Epidermal melanocyte (primary cell): ENCODE measurements at regions not wholly inside any gene's neighbourhood (a gene's known extent, or its start where the extent isn't known, plus 50 kb on each side); places are given as distances from the start of the nearest gene placed in this dataset.

Experiments
- DNase-seq: peaks from one replicate; pipeline ENCODE4 v3.0.0; 2011; ENCODE audit warnings: low spot score; ENCODE audit not compliant: insufficient read length

GRCh38 chr1:193540511-193540910, 354.1 kb upstream of the B3GALT2 start:
- no peak for DNase-seq

- no peak for DNase-seq
Measured at GRCh38 chr1:193539731-193540459, 353.5 kb upstream of the B3GALT2 start.

- no peak for DNase-seq
Measured at GRCh38 chr1:193538680-193539079, 352.3 kb upstream of the B3GALT2 start.

GRCh38 chr1:193538003-193538354, 351.6 kb upstream of the B3GALT2 start:
- DNase-seq: no peak

- no peak for DNase-seq
Measured at GRCh38 chr1:193537266-193538002, 351.0 kb upstream of the B3GALT2 start.

- no peak for DNase-seq
Measured at GRCh38 chr1:193533853-193534252, 347.4 kb upstream of the B3GALT2 start.

GRCh38 chr1:193525917-193526710, 339.7 kb upstream of the B3GALT2 start:
- DNase-seq: no peak

- no peak for DNase-seq
Measured at GRCh38 chr1:193525411-193525810, 339.0 kb upstream of the B3GALT2 start.

GRCh38 chr1:193524616-193525015, 338.2 kb upstream of the B3GALT2 start:
- DNase-seq: no peak

GRCh38 chr1:193524021-193524420, 337.6 kb upstream of the B3GALT2 start:
- no peak for DNase-seq

GRCh38 chr1:193520472-193520871, 334.1 kb upstream of the B3GALT2 start:
- DNase-seq: no peak

- no peak for DNase-seq
Measured at GRCh38 chr1:193519922-193520321, 333.5 kb upstream of the B3GALT2 start.

GRCh38 chr1:193516755-193517388, 330.5 kb upstream of the B3GALT2 start:
- no peak for DNase-seq

GRCh38 chr1:193514397-193514796, 328.0 kb upstream of the B3GALT2 start:
- no peak for DNase-seq

GRCh38 chr1:193513032-193513431, 326.6 kb upstream of the B3GALT2 start:
- no peak for DNase-seq

- DNase-seq: no peak
Measured at GRCh38 chr1:193504920-193505319, 318.5 kb upstream of the B3GALT2 start.

- no peak for DNase-seq
Measured at GRCh38 chr1:193498088-193498655, 311.8 kb upstream of the B3GALT2 start.

- no peak for DNase-seq
Measured at GRCh38 chr1:193494368-193494767, 308.0 kb upstream of the B3GALT2 start.

GRCh38 chr1:193489191-193489590, 302.8 kb upstream of the B3GALT2 start:
- no peak for DNase-seq

GRCh38 chr1:193487722-193488121, 301.3 kb upstream of the B3GALT2 start:
- DNase-seq: no peak

GRCh38 chr1:193486671-193487229, 300.3 kb upstream of the B3GALT2 start:
- DNase-seq: no peak
